NCI-H748 (cell line): ENCODE measurements at regions not wholly inside any gene's neighbourhood (a gene's known extent, or its start where the extent isn't known, plus 50 kb on each side); places are given as distances from the start of the nearest gene placed in this dataset.

Experiments used
- DNase-seq: peaks from one replicate; lab custom pipeline; 2025; ENCODE audit not compliant: unreplicated experiment; lab: John Stamatoyannopoulos, UW

DNA sequence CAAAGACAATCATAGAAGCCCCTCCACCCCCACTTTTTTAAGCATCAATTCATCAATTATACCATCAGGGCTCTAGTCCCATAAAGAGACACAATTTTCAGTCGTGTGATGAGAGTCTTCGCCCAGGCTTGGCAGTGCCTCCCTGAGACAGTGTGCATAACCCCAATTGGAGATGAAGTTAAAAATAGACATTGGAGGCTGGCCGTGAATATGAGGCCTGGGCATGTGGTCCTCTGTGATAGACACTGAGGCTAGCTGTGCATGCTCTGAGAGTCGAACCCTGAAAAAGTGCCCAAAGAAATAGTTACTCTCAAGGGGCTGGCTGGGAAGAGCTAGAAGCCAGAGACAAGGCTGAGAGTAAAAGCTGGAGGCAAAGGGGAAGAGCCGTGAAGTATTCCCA is 248.6 kb upstream of the NR4A3 start:
- DNase-seq = no peak

DNA sequence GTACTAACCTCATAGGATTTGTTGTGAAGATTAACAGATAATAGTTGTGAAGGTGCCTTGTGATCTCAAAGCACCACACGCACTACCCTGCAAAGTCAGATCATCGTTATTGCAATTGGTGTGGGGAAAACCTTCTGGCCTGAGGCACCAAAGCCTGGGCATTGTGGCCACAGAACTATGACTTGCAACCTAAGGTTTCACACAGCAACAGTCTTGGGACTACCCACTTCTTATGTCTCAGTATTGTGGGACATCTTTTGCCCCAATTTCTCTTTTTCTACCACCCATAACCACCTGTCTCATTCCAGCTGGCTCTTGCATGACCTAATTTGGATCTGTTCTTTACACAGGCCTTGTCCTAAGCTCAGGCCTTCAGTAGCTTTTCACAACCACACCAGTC is 247.8 kb upstream of the NR4A3 start:
- no peak for DNase-seq

DNA sequence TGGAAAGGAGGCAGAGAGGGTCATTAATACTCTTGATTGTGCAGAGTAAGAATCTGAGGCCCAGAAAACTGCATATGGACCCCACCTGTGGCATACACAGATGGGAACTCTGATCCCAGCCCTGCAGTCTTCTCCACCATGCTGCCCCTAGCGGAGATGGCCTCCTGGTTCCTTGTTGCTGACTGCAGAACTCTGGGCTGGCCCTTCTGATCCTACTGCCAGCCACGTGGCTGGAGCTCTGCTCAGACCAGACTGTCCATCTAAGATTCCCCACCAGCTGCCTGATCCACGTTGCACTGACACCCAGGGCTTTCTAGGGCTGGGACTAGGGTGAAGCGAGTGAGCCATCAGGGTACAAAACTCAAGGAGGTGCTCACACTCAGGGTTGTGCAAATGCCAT is 245.7 kb upstream of the NR4A3 start:
- no peak for DNase-seq

DNA sequence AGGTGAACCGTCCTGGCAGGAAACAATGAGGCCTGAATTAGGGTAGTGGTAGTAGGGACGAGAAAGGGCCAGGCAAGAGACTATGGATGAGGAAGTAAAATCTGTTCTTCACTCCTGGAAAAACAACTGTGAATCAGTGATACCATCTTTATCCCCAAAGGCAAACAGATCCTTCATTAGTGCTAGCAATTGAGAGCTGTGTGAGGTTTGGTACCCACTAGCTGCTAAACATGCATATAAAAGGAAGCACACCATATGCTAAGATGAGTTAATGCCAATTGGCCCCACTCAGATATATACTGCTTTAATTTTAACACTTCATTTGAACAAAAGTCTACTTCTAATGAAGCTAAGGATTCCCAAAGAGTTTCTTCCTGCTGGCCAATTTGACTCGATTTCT is 244.8 kb upstream of the NR4A3 start:
- no peak for DNase-seq

DNA sequence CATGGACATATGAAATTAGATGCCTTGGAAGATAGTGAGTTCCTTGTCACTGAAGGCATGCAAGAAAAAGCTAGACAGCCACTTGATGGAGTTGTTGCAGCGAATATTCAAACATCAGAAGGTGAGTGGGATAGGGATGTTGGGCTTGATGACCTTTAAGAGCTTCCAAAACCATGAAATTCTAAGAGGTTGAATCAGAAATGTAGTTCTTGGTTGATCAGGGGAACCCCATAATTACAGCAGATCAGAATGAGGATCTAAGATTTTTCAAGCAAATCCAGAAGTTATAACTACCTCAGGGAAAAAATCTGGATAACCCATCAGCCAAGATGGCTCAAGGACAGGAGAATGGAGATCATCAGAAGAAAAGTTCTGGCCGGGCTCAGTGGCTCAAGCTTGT is 244.3 kb upstream of the NR4A3 start:
- no peak for DNase-seq

DNA sequence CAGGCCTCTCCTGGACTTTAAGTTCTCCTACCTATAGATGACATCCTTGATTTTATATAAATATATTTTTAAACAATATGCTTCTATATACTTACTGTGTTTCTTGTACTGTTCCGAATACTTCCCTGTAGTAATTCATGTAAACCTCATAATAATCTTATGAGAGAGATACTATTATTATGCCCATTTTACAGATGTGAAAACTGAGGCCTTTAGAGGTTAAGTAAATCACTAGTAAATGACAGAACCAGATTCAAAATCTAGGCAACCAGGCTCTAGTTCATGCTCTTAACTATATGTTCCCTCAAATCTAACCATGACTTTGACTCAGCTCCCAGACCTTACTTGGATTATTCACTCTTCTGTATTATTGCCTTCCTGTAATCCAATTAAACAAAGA is 243.0 kb upstream of the NR4A3 start:
- DNase-seq = no peak

DNA sequence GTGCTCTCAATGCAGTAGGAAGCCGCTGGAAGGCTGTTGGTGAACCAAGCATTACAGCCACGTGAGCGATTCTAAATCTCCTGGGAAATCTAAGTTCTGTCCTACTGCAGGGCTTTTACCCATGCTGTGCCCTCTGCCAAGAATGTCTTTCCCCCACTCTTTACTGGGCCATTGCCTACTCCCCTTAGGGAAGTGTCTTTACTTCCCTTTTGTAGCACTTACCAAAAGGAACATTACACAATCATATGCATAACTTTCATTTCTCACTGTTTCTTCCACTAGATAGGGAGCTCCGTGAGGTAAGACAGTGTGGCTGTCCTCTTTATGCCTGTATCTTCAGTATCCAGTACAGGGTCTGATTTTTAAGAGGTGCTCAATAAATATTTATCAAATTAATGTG is 241.7 kb upstream of the NR4A3 start:
- no peak for DNase-seq

DNA sequence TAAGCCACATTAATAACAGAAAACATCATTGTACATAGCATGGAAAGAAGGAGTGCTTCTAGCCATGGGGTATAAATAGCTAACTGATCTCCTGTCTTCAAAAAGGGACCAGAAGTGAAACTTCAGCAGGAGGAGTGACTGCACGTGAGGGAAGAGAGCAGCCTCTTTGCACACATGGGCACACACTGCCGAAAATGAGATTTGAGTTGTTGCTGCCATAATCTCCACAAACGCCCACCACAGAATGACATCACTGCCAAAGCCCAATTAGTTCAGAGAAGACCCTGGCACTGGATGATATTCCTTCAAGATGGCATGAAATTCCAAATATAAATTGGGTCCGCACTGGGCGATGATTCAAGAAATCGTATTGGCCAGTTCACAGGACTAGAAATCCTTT is 238.9 kb upstream of the NR4A3 start:
- no peak for DNase-seq

DNA sequence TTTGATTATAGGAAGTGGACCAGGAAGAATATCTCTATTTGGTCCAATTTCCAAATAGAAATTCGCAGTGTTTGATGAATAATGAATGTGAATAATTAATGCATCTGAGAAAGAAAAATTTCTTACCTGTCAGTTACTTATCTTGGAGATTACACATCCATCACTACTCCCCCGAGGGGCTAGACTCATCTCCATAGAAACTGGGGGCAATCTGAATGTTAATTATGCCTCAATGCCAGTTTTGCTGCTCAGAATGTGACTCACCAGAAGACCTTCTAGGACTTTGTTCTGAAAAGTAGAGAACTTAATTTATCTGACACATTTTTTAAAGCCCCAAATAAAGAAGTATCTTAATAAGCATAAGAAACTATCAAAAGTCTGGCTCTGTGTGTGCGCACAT is 233.4 kb upstream of the NR4A3 start:
- no peak for DNase-seq

DNA sequence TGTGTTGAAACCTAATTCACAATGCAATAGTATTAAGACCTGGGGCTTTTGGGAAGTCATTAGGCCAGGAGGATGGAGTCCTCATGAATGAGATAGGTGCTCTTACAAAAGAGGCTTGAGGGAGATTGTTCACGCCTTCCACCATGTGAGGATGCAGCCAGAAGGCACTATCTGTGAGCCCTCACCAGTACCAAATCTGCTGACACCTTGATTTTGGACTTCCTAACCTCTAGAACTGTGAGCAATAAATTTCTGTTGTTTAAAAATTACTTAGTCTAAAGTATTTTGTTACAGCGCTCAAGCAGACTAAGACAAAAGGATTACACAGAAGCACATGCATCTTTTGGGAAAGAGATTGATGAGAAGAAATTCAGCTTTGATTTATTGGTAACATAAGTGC is 232.9 kb upstream of the NR4A3 start:
- DNase-seq = no peak

DNA sequence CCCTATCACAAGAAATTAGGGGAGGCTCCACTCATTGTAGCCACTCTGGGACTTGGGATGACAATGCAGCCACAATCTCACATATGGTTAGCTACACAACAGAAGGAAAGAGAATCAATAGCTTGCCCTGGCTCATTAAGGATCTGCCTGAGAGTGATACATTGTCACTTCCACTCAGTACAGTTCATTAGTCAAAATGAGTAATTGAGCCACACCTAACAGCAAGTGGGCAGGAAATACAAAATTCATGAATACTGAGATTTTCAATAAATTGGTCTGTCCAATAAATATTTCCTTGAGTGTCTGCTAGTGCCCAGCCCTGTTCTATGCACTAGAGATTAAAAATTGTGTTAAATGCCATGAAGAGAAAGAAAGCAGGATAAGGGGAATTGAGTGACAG is 231.3 kb upstream of the NR4A3 start:
- DNase-seq = no peak

DNA sequence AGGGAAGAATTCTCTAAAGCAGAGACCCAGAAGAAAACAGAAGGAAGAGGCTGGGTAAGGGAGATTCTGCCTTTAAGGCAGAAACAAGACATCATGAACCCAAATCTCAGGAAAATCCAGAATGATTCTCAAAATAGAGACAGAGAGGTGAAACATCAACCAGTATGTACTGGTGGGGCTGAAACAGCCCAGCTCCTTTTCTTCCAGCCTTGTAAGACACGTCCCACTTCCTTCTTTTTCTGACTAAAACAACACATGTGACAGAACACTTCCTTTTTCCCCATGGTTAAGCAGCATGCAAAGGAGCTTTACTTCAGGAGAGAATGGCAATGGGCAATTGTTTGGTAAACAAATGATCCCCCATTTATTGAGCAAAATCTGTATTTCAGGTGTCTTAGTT is 230.8 kb upstream of the NR4A3 start:
- no peak for DNase-seq

DNA sequence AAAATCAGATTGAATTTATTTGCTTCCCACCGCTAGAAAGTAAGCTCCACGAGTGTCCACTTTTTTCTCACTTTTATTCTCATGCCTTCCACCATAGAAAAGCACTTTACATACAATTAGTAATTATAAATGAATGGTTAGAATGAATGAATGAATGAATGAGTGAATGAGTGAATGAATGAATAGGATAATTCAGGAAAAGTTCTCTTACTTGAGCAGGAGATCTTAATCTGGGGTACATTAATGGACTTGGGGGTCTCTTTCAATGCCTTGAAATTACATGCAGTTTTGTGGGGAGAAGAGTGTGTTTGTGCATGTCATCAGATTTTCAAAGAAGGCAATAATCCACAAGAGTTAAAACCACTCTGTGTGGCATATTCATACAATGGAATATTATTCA is 229.9 kb upstream of the NR4A3 start:
- DNase-seq = no peak

DNA sequence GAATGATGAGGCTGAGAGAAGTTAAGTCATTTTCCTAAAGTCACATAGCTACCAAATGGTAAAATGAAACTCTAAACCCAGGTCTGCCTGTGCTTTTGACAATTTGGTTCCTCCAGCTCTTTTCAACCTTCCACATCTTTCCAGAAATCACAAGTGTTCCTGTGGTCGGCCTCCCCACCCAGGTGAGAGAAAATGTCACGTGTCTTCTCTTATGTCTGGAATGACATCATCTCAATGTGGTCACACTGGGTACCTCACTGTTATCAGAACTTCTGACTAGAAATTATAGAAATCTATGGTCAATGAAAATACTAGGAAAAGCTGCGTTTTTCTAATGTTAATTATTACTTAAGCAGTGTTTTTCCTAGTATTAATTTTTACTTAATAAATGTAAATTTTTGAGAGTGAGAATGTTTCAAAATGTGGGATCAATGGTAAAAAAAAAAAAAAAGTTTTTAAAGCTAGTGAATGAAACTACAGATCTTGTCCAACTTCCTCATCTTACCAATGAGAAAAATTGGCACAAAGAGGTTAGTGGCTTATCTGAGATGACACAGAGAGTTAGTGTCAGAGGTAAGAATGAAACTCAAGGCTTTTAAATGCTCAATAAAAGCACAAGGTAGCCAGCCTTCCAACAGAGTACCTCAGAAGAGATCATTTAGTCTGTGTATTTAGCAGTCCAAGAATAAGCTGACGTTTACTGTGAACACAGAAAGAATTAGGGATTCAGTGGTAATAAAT is 228.7 kb upstream of the NR4A3 start:
- peak; percentile 31 for DNase-seq

DNA sequence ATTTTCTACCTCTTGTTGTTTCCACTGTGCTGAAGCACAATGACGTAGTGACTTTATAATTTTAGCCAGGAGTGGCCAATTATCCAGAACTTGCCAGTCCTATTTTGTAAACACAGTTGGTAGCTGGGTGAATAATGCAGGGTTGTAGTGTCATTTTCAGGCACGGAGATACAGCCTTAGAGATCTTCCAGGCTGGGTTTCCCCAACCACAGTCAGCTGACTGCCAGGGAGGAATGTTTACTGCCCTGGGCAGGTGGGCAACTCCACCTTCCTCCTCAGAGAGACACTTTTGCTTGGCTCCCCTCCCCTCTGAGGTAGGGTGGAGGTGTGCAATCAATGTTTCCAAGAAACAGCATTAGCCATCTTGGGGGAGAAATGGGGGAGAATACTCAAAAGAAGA is 228.1 kb upstream of the NR4A3 start:
- DNase-seq = peak; percentile 96

DNA sequence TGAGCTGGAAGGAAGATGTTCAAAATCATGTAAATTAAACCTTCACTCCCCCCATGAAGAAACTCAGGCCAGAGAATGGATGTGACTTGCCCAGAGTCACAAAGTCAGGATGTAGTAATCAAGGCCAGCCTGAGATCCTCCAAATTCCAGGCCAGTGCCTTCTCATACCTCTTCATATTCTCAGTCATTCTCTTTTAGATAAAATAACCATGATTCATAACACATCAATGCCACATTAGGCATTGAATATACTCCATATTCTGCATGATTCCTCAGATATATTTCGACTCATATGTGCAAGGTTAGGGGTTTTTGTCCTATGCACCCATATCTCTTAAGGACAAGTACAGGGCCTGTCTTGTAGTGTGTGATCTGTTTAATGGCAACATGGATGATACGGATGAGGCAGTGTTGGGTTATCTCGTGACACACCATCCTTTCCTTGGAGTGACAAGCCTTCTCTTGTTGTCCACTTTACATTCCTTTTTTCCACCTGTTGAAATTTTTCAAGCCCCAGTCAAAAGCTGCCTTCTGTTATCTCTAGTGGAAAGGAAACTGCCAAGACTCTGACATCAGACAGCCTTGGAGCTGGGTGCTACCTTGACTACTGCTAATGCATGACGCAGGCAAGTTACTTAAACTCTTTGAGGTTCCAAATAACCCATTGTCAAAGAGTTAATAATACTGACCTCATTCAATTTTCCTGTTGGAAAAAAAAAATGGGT is 227.5 kb upstream of the NR4A3 start:
- DNase-seq = no peak

DNA sequence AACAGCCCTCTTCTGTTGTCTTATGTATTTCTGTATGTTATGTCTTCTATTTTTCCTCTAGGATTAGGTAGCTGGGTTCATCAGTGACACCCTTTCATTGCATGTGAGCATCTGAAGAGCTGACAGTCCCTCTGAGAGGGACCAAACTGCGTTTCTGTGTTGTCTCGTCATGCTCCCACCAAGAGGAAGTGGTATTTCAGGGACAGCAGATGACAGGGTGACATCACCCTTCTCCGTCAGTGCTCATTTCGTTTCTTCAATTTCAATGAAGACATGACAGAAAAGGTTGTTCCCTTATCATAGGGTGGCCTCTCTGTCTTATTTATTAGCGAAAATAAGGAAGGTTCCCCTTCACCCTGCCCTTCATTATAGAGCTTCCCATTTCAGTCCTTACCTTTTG is 225.9 kb upstream of the NR4A3 start:
- no peak for DNase-seq

DNA sequence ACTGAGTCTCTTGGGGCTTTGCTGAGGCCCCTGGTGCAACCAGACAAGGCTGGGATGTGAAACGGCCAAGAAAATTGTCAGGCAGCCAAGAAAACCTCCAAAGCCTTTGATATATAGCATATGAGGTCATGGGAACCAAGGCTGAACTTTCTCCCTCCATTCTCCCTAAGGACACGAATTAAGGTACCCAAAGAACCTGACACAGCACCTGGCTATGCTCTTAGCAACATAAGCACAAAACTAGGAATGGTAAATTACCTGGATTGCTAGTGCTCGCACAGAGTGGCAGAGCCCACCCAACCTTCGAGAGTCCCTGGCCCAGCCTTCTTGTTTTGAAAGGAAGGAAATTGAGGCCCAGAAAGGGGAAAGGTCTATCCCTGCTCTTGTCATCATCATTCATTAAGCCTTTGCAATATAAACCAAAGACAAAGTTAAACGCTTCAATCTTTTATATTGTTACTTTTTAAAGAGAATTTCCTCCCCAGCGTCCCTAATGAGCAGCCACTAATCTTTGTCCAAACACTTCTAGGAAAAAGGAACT is 220.0 kb upstream of the NR4A3 start:
- DNase-seq = no peak

DNA sequence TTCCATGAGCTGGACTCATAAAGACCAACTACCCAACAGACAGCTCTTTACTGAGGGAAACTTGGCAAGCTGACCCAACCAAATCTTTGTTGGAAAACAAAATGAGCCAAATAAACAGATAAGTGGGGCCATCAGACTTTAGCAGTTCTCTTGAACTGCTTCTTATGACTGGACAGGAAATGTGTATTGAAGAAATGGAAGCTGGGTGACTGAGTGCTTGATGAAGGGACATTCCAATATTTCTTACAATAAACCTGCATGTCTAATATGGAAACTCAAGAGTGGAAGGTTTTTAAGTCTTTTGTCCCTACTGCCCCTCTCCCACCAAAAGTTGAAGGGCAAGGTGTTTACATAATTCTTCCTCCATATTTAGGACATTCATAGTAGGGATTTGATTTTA is 218.8 kb upstream of the NR4A3 start:
- no peak for DNase-seq

DNA sequence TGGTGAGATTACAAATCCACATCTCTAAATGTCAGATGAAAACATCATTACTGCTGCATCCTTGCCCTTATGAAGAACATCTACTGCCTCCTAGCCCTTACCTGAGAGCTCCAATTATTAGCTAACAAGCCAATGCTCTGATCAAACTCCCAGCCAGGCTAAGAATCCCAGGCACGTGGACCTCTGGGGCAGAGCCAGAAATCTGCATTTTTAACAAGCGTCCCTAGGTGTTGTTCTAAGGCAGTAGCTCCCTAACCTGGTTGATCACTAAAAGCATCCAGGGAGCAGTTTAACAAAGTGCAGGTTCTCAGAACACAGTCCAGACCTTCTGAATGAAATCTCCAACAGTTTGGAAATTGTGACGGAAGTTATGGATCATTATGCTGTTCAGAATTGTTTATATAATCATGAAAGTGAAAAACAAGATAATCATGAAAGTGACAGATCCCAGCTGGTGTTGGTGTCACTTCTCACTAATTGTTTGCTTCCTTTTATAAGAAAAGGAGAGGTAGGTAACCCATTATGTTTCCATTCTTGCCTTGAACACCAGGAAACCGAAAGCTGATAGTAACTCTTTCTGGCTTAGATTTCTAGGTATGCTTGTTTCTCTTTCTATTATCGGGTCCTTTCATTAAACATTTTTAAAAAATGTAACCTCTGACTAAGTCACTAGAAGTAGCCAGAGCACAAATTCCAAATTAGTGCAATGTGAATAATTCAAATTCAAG is 216.5 kb upstream of the NR4A3 start:
- no peak for DNase-seq

DNA sequence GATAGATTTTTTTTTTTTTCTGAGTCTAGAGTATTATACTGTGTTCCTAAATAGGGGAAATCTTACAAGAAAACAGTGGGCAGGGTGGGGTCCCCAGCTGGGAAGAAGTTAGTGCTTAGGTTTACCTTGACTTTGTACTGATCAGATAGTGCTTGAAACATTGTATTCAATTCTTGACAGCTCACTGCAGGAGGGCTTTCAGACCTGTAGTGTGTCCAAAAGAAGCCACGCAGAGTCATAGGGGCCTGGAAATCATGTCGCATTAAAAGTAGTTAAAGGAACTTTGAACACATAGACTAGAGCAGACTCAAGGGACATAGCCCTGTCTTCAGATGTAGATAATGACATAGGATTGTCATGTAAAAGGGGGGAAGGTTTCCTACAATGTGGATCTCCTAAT is 215.4 kb upstream of the NR4A3 start:
- DNase-seq = peak; percentile 34

DNA sequence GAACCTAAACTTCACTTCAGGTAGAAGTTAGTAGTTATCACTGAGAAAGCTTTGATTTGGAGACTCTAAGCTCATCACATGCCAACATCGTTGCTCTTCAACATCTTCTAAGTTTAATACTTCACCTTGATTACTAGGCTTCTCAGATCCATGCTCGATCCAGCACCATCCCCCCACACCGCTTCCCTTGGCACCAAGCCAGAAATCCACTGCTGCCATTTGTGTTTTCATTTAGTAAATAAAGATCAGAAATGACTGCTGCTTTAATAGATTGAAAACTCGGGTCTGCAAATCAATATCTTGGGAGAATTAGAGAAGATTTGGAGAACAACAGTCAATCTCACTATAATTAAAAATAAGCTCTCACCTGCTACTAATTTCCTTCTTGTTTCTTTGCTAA is 214.7 kb upstream of the NR4A3 start:
- peak; percentile 95 for DNase-seq
